Sigmoid colon (tissue), 4 donors: ENCODE measurements at regions not wholly inside any gene's neighbourhood (a gene's known extent, or its start where the extent isn't known, plus 50 kb on each side); places are given as distances from the start of the nearest gene placed in this dataset.

Experiments used
- EP300 ChIP-seq, 4 donors: sonication (generic); formaldehyde crosslinking; IDR thresholded peaks; one replicate each; pipeline ENCODE4 v1.6.1; 2017; ENCODE audit warnings: antibody characterized with exemption in 4 of 4
- TF ChIP-seq, protein P1 (sequence below), 4 experiments: fragments of 450-650 bp in 3 of 4; fragments of 200-600 bp in 1 of 4; IDR thresholded peaks; one replicate each; pipeline ENCODE4 v1.5.1; 2016 to 2019; ENCODE audit warnings: antibody characterized with exemption in 4 of 4, mild to moderate bottlenecking in 3 of 4, moderate library complexity in 2 of 4

DNA sequence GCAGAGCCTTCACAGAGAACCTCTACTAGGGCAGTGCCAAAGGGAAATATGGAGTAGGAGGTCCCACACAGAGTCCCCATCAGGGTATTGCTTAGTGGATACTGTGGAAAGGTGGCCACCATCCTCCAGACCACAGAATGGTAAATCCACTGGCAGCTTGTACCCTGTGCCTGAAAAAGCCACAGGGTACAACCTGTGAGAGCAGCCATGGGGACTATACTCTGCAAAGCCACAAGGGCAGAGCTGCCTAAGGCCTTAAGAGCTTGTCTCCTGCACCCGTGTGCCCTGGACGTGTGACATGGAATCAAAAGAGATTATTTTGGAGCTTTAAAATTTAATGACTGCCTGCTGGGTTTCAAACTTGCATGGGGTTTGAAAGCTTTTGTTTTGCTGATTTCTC lies 118.0 kb upstream of the SEC14L1 start:
- no peak for TF ChIP-seq EP300 (IDR thresholded peaks at IDR 0.05)
- TF ChIP-seq, protein P1, sequence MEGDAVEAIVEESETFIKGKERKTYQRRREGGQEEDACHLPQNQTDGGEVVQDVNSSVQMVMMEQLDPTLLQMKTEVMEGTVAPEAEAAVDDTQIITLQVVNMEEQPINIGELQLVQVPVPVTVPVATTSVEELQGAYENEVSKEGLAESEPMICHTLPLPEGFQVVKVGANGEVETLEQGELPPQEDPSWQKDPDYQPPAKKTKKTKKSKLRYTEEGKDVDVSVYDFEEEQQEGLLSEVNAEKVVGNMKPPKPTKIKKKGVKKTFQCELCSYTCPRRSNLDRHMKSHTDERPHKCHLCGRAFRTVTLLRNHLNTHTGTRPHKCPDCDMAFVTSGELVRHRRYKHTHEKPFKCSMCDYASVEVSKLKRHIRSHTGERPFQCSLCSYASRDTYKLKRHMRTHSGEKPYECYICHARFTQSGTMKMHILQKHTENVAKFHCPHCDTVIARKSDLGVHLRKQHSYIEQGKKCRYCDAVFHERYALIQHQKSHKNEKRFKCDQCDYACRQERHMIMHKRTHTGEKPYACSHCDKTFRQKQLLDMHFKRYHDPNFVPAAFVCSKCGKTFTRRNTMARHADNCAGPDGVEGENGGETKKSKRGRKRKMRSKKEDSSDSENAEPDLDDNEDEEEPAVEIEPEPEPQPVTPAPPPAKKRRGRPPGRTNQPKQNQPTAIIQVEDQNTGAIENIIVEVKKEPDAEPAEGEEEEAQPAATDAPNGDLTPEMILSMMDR (IDR thresholded peaks at IDR 0.05) = no peak
